GM23338 (cell line): ENCODE measurements at regions not wholly inside any gene's neighbourhood (a gene's known extent, or its start where the extent isn't known, plus 50 kb on each side); places are given as distances from the start of the nearest gene placed in this dataset.

ENCODE experiments used
- ATAC-seq: fragments of 200-7000 bp; cut with Tn5 transposase; 3 replicates; pipeline ENCODE4 v1.9.1; 2020
- DNase-seq: peaks from one replicate; pipeline ENCODE4 v3.0.0-alpha.2; 2015; ENCODE audit warnings: low spot score
- H2AFZ ChIP-seq: fragments of 200-600 bp; sonication (generic); 2 replicates; pipeline ENCODE4 v1.8.0; 2016; ENCODE audit warnings: antibody characterized with exemption, mild to moderate bottlenecking, moderate library complexity
- H3F3A ChIP-seq: fragments of 200-600 bp; sonication (generic); replicated peaks from 2 replicates; pipeline ENCODE4 v1.8.0; 2017; ENCODE audit warnings: antibody characterized with exemption, mixed run types, low read depth
- H3K27ac ChIP-seq: fragments of 200-600 bp; sonication (generic); 2 replicates; pipeline ENCODE4 v1.6.1; 2016; ENCODE audit warnings: low read depth
- H3K27me3 ChIP-seq: fragments of 200-600 bp; sonication (generic); 2 replicates; pipeline ENCODE4 v1.8.0; 2016; ENCODE audit warnings: mild to moderate bottlenecking, mixed run types, moderate library complexity; ENCODE audit not compliant: insufficient read depth
- H3K36me3 ChIP-seq: fragments of 200-600 bp; sonication (generic); 2 replicates; pipeline ENCODE4 v1.8.0; 2016; ENCODE audit warnings: mild to moderate bottlenecking; ENCODE audit not compliant: insufficient read depth
- H3K4me1 ChIP-seq: fragments of 200-600 bp; sonication (generic); 2 replicates; pipeline ENCODE4 v1.8.0; 2016; ENCODE audit warnings: mild to moderate bottlenecking, moderate library complexity; ENCODE audit not compliant: insufficient read depth
- H3K4me2 ChIP-seq: fragments of 200-600 bp; sonication (generic); 2 replicates; pipeline ENCODE4 v1.7.1; 2017; ENCODE audit warnings: mixed run types
- H3K4me3 ChIP-seq: fragments of 200-600 bp; sonication (generic); 2 replicates; pipeline ENCODE4 v1.6.1; 2016; ENCODE audit warnings: mixed run types
- H3K79me2 ChIP-seq: fragments of 200-600 bp; sonication (generic); replicated peaks from 2 replicates; pipeline ENCODE4 v1.8.0; 2017; ENCODE audit warnings: mild to moderate bottlenecking; ENCODE audit not compliant: insufficient read depth
- H3K9me2 ChIP-seq: fragments of 200-600 bp; sonication (generic); 2 replicates; pipeline ENCODE4 v1.8.0; 2017; ENCODE audit not compliant: insufficient read depth
- H4K20me1 ChIP-seq: fragments of 200-600 bp; sonication (generic); replicated peaks from 2 replicates; pipeline ENCODE4 v1.8.0; 2017; ENCODE audit warnings: mild to moderate bottlenecking; ENCODE audit not compliant: insufficient read depth
- H3K27ac Mint-ChIP-seq: 2 replicates; pipeline ENCODE4 v1.8.0; 2020; ENCODE audit warnings: inconsistent platforms, mild to moderate bottlenecking, moderate library complexity, mixed read lengths
- H3K27me3 Mint-ChIP-seq: 3 replicates; pipeline ENCODE4 v1.8.0; 2022; ENCODE audit warnings: low read depth, mild to moderate bottlenecking, moderate library complexity, mixed read lengths, inconsistent platforms; ENCODE audit not compliant: insufficient read depth, poor library complexity
- H3K36me3 Mint-ChIP-seq: 3 replicates; pipeline ENCODE4 v1.8.0; 2021; ENCODE audit warnings: low read depth, mild to moderate bottlenecking, inconsistent platforms, moderate library complexity, mixed read lengths
- H3K4me1 Mint-ChIP-seq: 3 replicates; pipeline ENCODE4 v1.8.0; 2020; ENCODE audit warnings: mild to moderate bottlenecking, inconsistent platforms, mixed read lengths
- H3K4me3 Mint-ChIP-seq: 3 replicates; pipeline ENCODE4 v1.8.0; 2021; ENCODE audit warnings: moderate library complexity, mild to moderate bottlenecking, inconsistent platforms, mixed read lengths
- H3K9me3 Mint-ChIP-seq: 3 replicates; pipeline ENCODE4 v1.8.0; 2020; ENCODE audit warnings: moderate library complexity, mild to moderate bottlenecking, inconsistent platforms, mixed read lengths
- CREB1 ChIP-seq: fragments of 250-450 bp; sonication (Bioruptor Pico); IDR thresholded peaks from 2 replicates; pipeline ENCODE4 v1.5.0; 2020; ENCODE audit warnings: low read depth, mild to moderate bottlenecking, moderate library complexity
- CTCF ChIP-seq, 2 experiments: fragments of 200-600 bp in 1 of 2; sonication (generic) in 1 of 2; conservative IDR thresholded peaks; 2 replicates each; pipeline versions ENCODE4 v1.5.1 to v1.6.1; 2016 to 2017; ENCODE audit warnings: antibody characterized with exemption in 2 of 2, low read depth in 2 of 2, mild to moderate bottlenecking in 2 of 2, moderate library complexity in 1 of 2
- ETS1 ChIP-seq: IDR thresholded peaks from 2 replicates; pipeline ENCODE4 v1.6.1; 2016; ENCODE audit warnings: antibody characterized with exemption
- EZH2 ChIP-seq: fragments of 200-600 bp; sonication (generic); IDR thresholded peaks from one replicate; pipeline ENCODE4 v1.8.0; 2017; ENCODE audit warnings: antibody characterized with exemption, mild to moderate bottlenecking, low read depth; ENCODE audit not compliant: unreplicated experiment
- JUNB ChIP-seq: IDR thresholded peaks from one replicate; pipeline ENCODE4 v1.6.1; 2016; ENCODE audit warnings: antibody characterized with exemption; ENCODE audit not compliant: unreplicated experiment
- NANOG ChIP-seq: IDR thresholded peaks from 2 replicates; pipeline ENCODE4 v1.6.1; 2016; ENCODE audit warnings: antibody characterized with exemption, borderline replicate concordance
- POLR2AphosphoS5 ChIP-seq: IDR thresholded peaks from 2 replicates; pipeline ENCODE4 v1.6.1; 2016; ENCODE audit warnings: antibody characterized with exemption, low read depth
- REST ChIP-seq: IDR thresholded peaks from one replicate; pipeline ENCODE4 v1.6.1; 2018; ENCODE audit warnings: antibody characterized with exemption; ENCODE audit not compliant: unreplicated experiment
- STAT1 ChIP-seq: IDR thresholded peaks from one replicate; pipeline ENCODE4 v1.6.1; 2016; ENCODE audit warnings: antibody characterized with exemption; ENCODE audit not compliant: unreplicated experiment
- ZNF114 ChIP-seq: fragments of 250-450 bp; sonication (Bioruptor Pico); IDR thresholded peaks from 2 replicates; pipeline ENCODE4 v1.5.0; 2020; ENCODE audit warnings: mild to moderate bottlenecking, moderate library complexity
- ZNF331 ChIP-seq: fragments of 250-450 bp; sonication (Bioruptor Pico); IDR thresholded peaks from 2 replicates; pipeline ENCODE4 v1.5.0; 2020; ENCODE audit warnings: low read depth, mild to moderate bottlenecking, moderate library complexity

DNA sequence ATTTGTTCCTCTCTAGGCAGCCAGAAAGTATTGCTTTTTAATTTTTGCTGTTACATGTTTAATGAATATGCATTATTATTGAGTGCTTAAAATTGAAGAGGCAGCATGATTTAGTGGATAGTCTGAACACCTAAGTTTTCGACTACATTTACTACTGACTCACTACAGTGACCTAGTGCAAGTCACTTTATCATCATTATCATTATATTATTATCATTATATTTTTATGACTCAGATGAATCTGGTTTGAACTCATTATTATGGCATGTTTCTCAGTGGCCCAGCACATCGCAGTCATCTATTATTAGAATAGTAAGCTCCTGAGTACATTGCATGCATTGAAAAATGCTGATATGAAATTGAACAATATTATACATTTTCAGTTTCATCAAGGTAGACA is 351.2 kb upstream of the PRR20A start:
- H3K4me1 Mint-ChIP-seq: no peaks in the 10 kb centered on the region
- no peaks in the 10 kb centered on the region for H3K9me3 Mint-ChIP-seq
- no peaks in the 10 kb centered on the region for H3K79me2 ChIP-seq
- no peaks in the 10 kb centered on the region for H4K20me1 ChIP-seq
- no peak for ATAC-seq
- DNase-seq: no peak
- H3K27ac ChIP-seq: no peak overlapping the region
- H3K4me2 ChIP-seq: no peak overlapping the region
- no peaks in the 10 kb centered on the region for H3K4me1 ChIP-seq
- no peaks in the 10 kb centered on the region for H3K27me3 Mint-ChIP-seq
- no peak overlapping the region for H3K27ac Mint-ChIP-seq
- TF ChIP-seq CTCF (conservative IDR thresholded peaks at IDR 0.05; ENCODE audit: low read depth in 2 of 2) (no peak), CREB1 (CRISPR knock-in tag) (no peak), ZNF114 (CRISPR knock-in tag) (no peak), ZNF331 (no peak), NANOG (no peak), ETS1 (no peak), REST (no peak), JUNB (no peak), STAT1 (no peak), POLR2AphosphoS5 (no peak), EZH2 (no peak)
- no peaks in the 10 kb centered on the region for H3K36me3 ChIP-seq
- H2AFZ ChIP-seq: no peak overlapping the region
- H3K4me3 ChIP-seq: no peak overlapping the region
- no peaks in the 10 kb centered on the region for H3K9me2 ChIP-seq
- no peaks in the 10 kb centered on the region for H3K36me3 Mint-ChIP-seq
- no peak overlapping the region for H3K4me3 Mint-ChIP-seq
- H3K27me3 ChIP-seq: no peaks in the 10 kb centered on the region
- no peaks in the 10 kb centered on the region for H3F3A ChIP-seq

DNA sequence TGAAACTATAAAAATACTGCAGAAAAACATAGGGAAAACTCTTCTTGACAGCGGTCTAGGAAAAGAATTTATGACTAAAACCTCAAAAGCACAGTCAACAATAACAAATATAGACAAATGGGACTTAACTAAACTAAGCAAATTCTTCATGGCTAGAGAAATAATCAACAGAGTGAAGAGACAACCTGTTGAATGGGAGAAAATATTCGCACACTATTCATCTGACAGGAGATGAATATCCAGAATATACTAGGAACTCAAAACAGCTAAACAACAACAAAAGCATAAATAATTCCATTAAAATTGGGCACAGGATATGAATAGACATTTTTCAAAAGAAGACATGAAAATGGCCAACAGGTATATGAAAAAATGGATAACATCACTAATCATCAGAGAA is 303.6 kb upstream of the PRR20A start:
- Mint-ChIP-seq H3K27ac (no peak overlapping the region), H3K4me3 (no peak overlapping the region)
- no peak for ATAC-seq
- no peak for TF ChIP-seq REST
- TF ChIP-seq JUNB: no peak

More for the DNA sequence above, 303.6 kb upstream of the PRR20A start:
- H3K36me3 ChIP-seq: no peaks in the 10 kb centered on the region
- H3K27ac ChIP-seq: no peak overlapping the region
- peaks cover 8% of the 10 kb centered on the region; the same call in 2 of the 3 replicates for H3K9me3 Mint-ChIP-seq
- H2AFZ ChIP-seq: no peak overlapping the region
- no peaks in the 10 kb centered on the region for H3K9me2 ChIP-seq
- no peak for DNase-seq
- no peaks in the 10 kb centered on the region for H3K4me1 ChIP-seq
- H3K4me3 ChIP-seq: no peak overlapping the region
- H3K4me2 ChIP-seq: no peak overlapping the region
- no peaks in the 10 kb centered on the region for H3K27me3 Mint-ChIP-seq
- H3K79me2 ChIP-seq: no peaks in the 10 kb centered on the region
- H3F3A ChIP-seq: no peaks in the 10 kb centered on the region
- no peaks in the 10 kb centered on the region for H3K4me1 Mint-ChIP-seq
- H3K27me3 ChIP-seq: no peaks in the 10 kb centered on the region
- peaks cover 9% of the 10 kb centered on the region; the same call in 2 of the 3 replicates for H3K36me3 Mint-ChIP-seq
- H4K20me1 ChIP-seq: no peaks in the 10 kb centered on the region
